Endothelial cell of umbilical vein (primary cell): ENCODE measurements at regions not wholly inside any gene's neighbourhood (a gene's known extent, or its start where the extent isn't known, plus 50 kb on each side); places are given as distances from the start of the nearest gene placed in this dataset.

Source experiments
- EZH2 ChIP-seq: IDR thresholded peaks from 2 replicates; pipeline ENCODE4 v1.6.1; 2012; ENCODE audit warnings: borderline replicate concordance, low read depth, mild to moderate bottlenecking, moderate library complexity, low read length, inconsistent platforms; ENCODE audit not compliant: severe bottlenecking
- FOS ChIP-seq: IDR thresholded peaks from 2 replicates; pipeline ENCODE4 v1.6.1; 2011; ENCODE audit warnings: mild to moderate bottlenecking, low read length, moderate library complexity, borderline replicate concordance; ENCODE audit not compliant: insufficient read depth
- JUN ChIP-seq: IDR thresholded peaks from 2 replicates; pipeline ENCODE4 v1.6.1; 2011; ENCODE audit warnings: borderline replicate concordance, low read depth; ENCODE audit not compliant: insufficient read length, insufficient read depth
- MAX ChIP-seq: IDR thresholded peaks from 2 replicates; pipeline ENCODE4 v1.6.1; 2011; ENCODE audit not compliant: insufficient read depth, insufficient read length
- MYC ChIP-seq: IDR thresholded peaks from one replicate; pipeline ENCODE4 v1.6.1; 2011; ENCODE audit warnings: mild to moderate bottlenecking, low read depth, low read length
- POLR2A ChIP-seq: IDR thresholded peaks from 2 replicates; pipeline ENCODE4 v1.6.1; 2012; ENCODE audit warnings: low read depth, mild to moderate bottlenecking, control low read depth, low read length
- POLR2AphosphoS5 ChIP-seq: IDR thresholded peaks from 2 replicates; pipeline ENCODE4 v1.6.1; 2012; ENCODE audit warnings: low read depth, mild to moderate bottlenecking, control low read depth, low read length, moderate library complexity; ENCODE audit not compliant: insufficient read depth
- TF ChIP-seq, protein P1 (sequence below), 2 donors: IDR thresholded peaks; 1 replicate in 1 of 2; 2 replicates in 1 of 2; pipeline ENCODE4 v1.5.1; 2011; ENCODE audit warnings: low read length in 2 of 2, mild to moderate bottlenecking in 2 of 2, moderate library complexity in 2 of 2, control low read depth in 1 of 2, inconsistent platforms in 1 of 2, low read depth in 1 of 2; ENCODE audit not compliant: insufficient read depth in 1 of 2; ENCODE audit errors: extremely low read depth in 1 of 2

DNA sequence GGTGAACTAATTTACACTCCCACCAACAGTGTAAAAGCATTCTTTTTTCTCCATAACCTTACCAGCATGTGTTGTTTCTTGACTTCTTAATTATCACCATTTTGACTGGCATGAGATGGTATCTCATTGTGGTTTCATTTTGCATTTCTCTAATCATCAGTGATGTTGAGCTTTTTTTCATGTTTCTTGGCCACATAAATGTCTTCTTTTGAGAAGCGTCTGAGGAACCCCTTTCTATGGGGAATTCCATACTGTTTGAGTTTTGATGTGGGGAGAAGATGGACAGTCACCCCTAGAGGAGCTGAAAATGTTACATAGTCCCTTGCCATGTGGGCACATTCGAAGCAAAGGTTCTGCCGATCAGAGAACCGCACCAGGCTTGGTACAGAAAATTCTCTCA is 207.0 kb upstream of the SLC30A5 start:
- TF ChIP-seq, protein P1, sequence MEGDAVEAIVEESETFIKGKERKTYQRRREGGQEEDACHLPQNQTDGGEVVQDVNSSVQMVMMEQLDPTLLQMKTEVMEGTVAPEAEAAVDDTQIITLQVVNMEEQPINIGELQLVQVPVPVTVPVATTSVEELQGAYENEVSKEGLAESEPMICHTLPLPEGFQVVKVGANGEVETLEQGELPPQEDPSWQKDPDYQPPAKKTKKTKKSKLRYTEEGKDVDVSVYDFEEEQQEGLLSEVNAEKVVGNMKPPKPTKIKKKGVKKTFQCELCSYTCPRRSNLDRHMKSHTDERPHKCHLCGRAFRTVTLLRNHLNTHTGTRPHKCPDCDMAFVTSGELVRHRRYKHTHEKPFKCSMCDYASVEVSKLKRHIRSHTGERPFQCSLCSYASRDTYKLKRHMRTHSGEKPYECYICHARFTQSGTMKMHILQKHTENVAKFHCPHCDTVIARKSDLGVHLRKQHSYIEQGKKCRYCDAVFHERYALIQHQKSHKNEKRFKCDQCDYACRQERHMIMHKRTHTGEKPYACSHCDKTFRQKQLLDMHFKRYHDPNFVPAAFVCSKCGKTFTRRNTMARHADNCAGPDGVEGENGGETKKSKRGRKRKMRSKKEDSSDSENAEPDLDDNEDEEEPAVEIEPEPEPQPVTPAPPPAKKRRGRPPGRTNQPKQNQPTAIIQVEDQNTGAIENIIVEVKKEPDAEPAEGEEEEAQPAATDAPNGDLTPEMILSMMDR (IDR thresholded peaks at IDR 0.05; ENCODE audit: extremely low read depth in 1 of 2, insufficient read depth in 1 of 2, low read depth in 1 of 2, low read length in 2 of 2) = no peak
- no peak for TF ChIP-seq POLR2A
- no peak for TF ChIP-seq FOS
- TF ChIP-seq MAX = no peak
- TF ChIP-seq JUN = no peak
- TF ChIP-seq POLR2AphosphoS5 = no peak
- TF ChIP-seq MYC = no peak
- no peak for TF ChIP-seq EZH2
